HG03575 (cell line): ENCODE measurements at regions not wholly inside any gene's neighbourhood (a gene's known extent, or its start where the extent isn't known, plus 50 kb on each side); places are given as distances from the start of the nearest gene placed in this dataset.
A peak's percentile ranks its signal among the peaks of the same experiment; 100 is the strongest.

ENCODE experiments used
- ATAC-seq: cut with Tn5 transposase; IDR thresholded peaks from one replicate; pipeline ENCODE4 v1.9.1; 2021; ENCODE audit not compliant: unreplicated experiment, insufficient number of reproducible peaks, low FRiP score; ENCODE audit errors: extremely low read depth

- ATAC-seq, result no peak
Observed at GRCh38 chr9:549455-549997, 292.0 kb upstream of the DMRT1 start.

- no peak for ATAC-seq
Observed at GRCh38 chr9:550333-550732, 291.2 kb upstream of the DMRT1 start.

GRCh38 chr9:551986-552929, 289.2 kb upstream of the DMRT1 start:
- no peak for ATAC-seq

GRCh38 chr9:555493-555892, 286.0 kb upstream of the DMRT1 start:
- ATAC-seq, result no peak

GRCh38 chr9:556199-556598, 285.3 kb upstream of the DMRT1 start:
- ATAC-seq, result no peak

- no peak for ATAC-seq
Observed at GRCh38 chr9:556675-557074, 284.8 kb upstream of the DMRT1 start.

GRCh38 chr9:557601-558201, 283.8 kb upstream of the DMRT1 start:
- no peak for ATAC-seq

- no peak for ATAC-seq
Observed at GRCh38 chr9:561427-561826, 280.1 kb upstream of the DMRT1 start.

GRCh38 chr9:563200-563599, 278.3 kb upstream of the DMRT1 start:
- ATAC-seq, result no peak

GRCh38 chr9:565528-565927, 276.0 kb upstream of the DMRT1 start:
- ATAC-seq, result no peak

GRCh38 chr9:567128-567746, 274.3 kb upstream of the DMRT1 start:
- ATAC-seq, result peak; percentile 88

- no peak for ATAC-seq
Observed at GRCh38 chr9:567747-568305, 273.7 kb upstream of the DMRT1 start.

GRCh38 chr9:569296-569695, 272.2 kb upstream of the DMRT1 start:
- ATAC-seq, result no peak

GRCh38 chr9:570187-570586, 271.3 kb upstream of the DMRT1 start:
- ATAC-seq, result no peak

GRCh38 chr9:571066-571465, 270.4 kb upstream of the DMRT1 start:
- ATAC-seq, result no peak

- ATAC-seq, result no peak
Observed at GRCh38 chr9:571741-572140, 269.8 kb upstream of the DMRT1 start.

GRCh38 chr9:573691-574410, 267.6 kb upstream of the DMRT1 start:
- ATAC-seq, result no peak

- no peak for ATAC-seq
Observed at GRCh38 chr9:575139-575538, 266.4 kb upstream of the DMRT1 start.
